Testis (tissue), 2 donors: ENCODE measurements at regions not wholly inside any gene's neighbourhood (a gene's known extent, or its start where the extent isn't known, plus 50 kb on each side); places are given as distances from the start of the nearest gene placed in this dataset.

ENCODE experiments used
- DNase-seq: peaks from one replicate; pipeline ENCODE4 v3.0.0-alpha.2; 2019
- H3K27ac ChIP-seq, 2 donors: fragments of 200-600 bp; sonication (generic); one replicate each; pipeline ENCODE4 v1.5.1; 2019
- H3K27me3 ChIP-seq: fragments of 200-600 bp; sonication (generic); one replicate; pipeline ENCODE4 v1.5.1; 2019
- H3K36me3 ChIP-seq: fragments of 200-600 bp; sonication (generic); one replicate; pipeline ENCODE4 v1.5.1; 2017; ENCODE audit warnings: low read depth; ENCODE audit errors: missing control alignments
- H3K4me1 ChIP-seq: fragments of 200-600 bp; sonication (generic); one replicate; pipeline ENCODE4 v1.5.1; 2019
- H3K4me3 ChIP-seq, 2 donors: fragments of 200-600 bp; sonication (generic); one replicate each; pipeline ENCODE4 v1.5.1; 2017 to 2019
- H3K9me3 ChIP-seq: fragments of 200-600 bp; sonication (generic); one replicate; pipeline ENCODE4 v1.5.1; 2017
- CTCF ChIP-seq, 3 experiments: fragments of 450-650 bp in 2 of 3; fragments of 200-600 bp in 1 of 3; sonication (generic) in 1 of 3; IDR thresholded peaks; one replicate each; pipeline ENCODE4 v1.5.1; 2016 to 2019; ENCODE audit warnings: antibody characterized with exemption in 3 of 3, mild to moderate bottlenecking in 2 of 3, moderate library complexity in 1 of 3
- POLR2A ChIP-seq: fragments of 450-650 bp; IDR thresholded peaks from one replicate; pipeline ENCODE4 v1.6.1; 2017; ENCODE audit warnings: antibody characterized with exemption, mild to moderate bottlenecking, moderate library complexity
- WGBS, 2 donors: methylation state at CpG; one replicate each; pipeline ENCODE4 v1.1.5; 2018; 5-methylcytosine and 5-hydroxymethylcytosine counted together
- intact Hi-C: fragments of 100-400 bp; cut with DNase I; formaldehyde crosslinking; loops from one replicate; pipeline ENCODE4 v1.15.1; 2023; ENCODE audit warnings: low total_unique reads

- no peak for DNase-seq
- Histone ChIP-seq H3K4me1 (no peaks in the 10 kb centered on the region), H3K27ac (no peak overlapping the region), H3K36me3 (no peaks in the 10 kb centered on the region), H3K9me3 (no peaks in the 10 kb centered on the region), H3K27me3 (no peaks in the 10 kb centered on the region), H3K4me3 (no peak overlapping the region)
- intact Hi-C loops, result no loop called here
- TF ChIP-seq CTCF (IDR thresholded peaks at IDR 0.05) (no peak), POLR2A (no peak)
- 84 to 86% methylated on average over 3 of the region's 3 CpGs for WGBS, 2 donors
Observed at GRCh38 chr5:167319243-167319642, 972.2 kb upstream of the WWC1 start.

- intact Hi-C loops, result no loop called here
- Histone ChIP-seq H3K4me3 (no peak overlapping the region), H3K36me3 (no peaks in the 10 kb centered on the region), H3K9me3 (no peaks in the 10 kb centered on the region), H3K27ac (no peak overlapping the region), H3K4me1 (no peaks in the 10 kb centered on the region), H3K27me3 (no peaks in the 10 kb centered on the region)
- TF ChIP-seq POLR2A (no peak), CTCF (IDR thresholded peaks at IDR 0.05) (no peak)
- no peak for DNase-seq
Observed at GRCh38 chr5:167320019-167320418, 971.4 kb upstream of the WWC1 start.

GRCh38 chr5:167332309-167332708 is 959.1 kb upstream of the WWC1 start:
- no peak overlapping the region for H3K4me3 ChIP-seq
- H3K4me1 ChIP-seq, result no peaks in the 10 kb centered on the region
- no peaks in the 10 kb centered on the region for H3K27me3 ChIP-seq
- no peaks in the 10 kb centered on the region for H3K9me3 ChIP-seq
- no peak overlapping the region for H3K27ac ChIP-seq
- WGBS, 2 donors, result 48 to 65% methylated on average over 5 of the region's 5 CpGs
- H3K36me3 ChIP-seq, result no peaks in the 10 kb centered on the region
- intact Hi-C loops, result no loop called here
- DNase-seq, result no peak
- TF ChIP-seq CTCF (IDR thresholded peaks at IDR 0.05) (no peak), POLR2A (no peak)

GRCh38 chr5:167336161-167336560 is 955.3 kb upstream of the WWC1 start:
- H3K9me3 ChIP-seq, result no peaks in the 10 kb centered on the region
- 74 to 90% methylated on average over 2 of the region's 2 CpGs for WGBS, 2 donors
- H3K27ac ChIP-seq, result no peak overlapping the region
- no peaks in the 10 kb centered on the region for H3K4me1 ChIP-seq
- no peak for DNase-seq
- H3K36me3 ChIP-seq, result no peaks in the 10 kb centered on the region
- no peak overlapping the region for H3K4me3 ChIP-seq
- TF ChIP-seq CTCF (IDR thresholded peaks at IDR 0.05), result no peak
- H3K27me3 ChIP-seq, result no peaks in the 10 kb centered on the region
- intact Hi-C loops, result no loop called here

- DNase-seq, result no peak
- no peak for TF ChIP-seq POLR2A
- TF ChIP-seq CTCF (IDR thresholded peaks at IDR 0.05), result no peak
- no peak overlapping the region for H3K4me3 ChIP-seq
- H3K4me1 ChIP-seq, result no peaks in the 10 kb centered on the region
- WGBS, 2 donors, result 89 to 97% methylated on average over 1 of the region's 1 CpG
- no peaks in the 10 kb centered on the region for H3K36me3 ChIP-seq
- H3K27ac ChIP-seq, result no peak overlapping the region
- no peaks in the 10 kb centered on the region for H3K27me3 ChIP-seq
- no peaks in the 10 kb centered on the region for H3K9me3 ChIP-seq
- intact Hi-C loops, result no loop called here
Observed at GRCh38 chr5:167339205-167339604, 952.2 kb upstream of the WWC1 start.
